ENCODE measurements at regions not wholly inside any gene's neighbourhood (a gene's known extent, or its start where the extent isn't known, plus 50 kb on each side); places are given as distances from the start of the nearest gene placed in this dataset.

DNA sequence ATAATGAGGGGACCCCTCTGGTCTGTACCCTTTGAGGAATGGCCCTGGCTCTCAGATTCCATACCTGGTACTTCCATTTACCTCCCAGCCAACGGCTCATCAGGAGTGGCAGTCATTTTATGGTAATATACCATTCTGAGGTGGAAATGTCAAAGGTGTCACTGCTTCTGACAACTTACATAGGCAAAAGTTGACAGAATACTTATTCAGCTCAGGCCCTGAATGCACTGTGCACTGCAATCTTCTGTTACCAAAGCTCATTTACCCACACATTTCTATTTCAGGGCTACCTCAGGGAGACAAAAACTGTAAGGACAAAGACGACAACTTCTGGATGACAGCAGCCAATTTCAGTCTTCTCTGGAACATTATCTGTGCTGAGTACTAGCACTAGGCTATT is 212.2 kb upstream of the TMEM260 start:
- TF ChIP-seq CTCF (IDR thresholded peaks at IDR 0.05): no peak
- ATAC-seq (ENCODE audit: insufficient number of reproducible peaks, low FRiP score, low read depth): no peak

DNA sequence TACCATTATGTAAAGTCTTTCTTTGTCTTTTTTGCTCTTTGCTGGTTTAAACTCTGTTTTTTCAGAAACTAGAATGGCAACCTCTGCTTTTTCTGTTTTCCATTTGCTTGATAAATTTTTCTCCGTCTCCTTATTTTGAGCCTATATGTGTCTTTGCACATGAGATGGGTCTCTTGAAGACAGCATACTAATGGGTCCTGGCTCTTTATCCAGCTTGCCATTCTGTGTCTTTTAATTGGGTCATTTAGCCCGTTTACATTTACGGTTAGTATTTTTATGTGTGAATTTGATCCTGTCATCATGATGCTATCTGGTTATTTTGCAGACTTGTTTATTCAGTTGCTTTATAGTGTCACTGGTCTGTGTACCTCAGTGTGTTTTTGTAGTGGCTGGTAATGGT is 207.9 kb upstream of the TMEM260 start:
- no peak for ATAC-seq (ENCODE audit: insufficient number of reproducible peaks, low FRiP score, low read depth)
- no peak for TF ChIP-seq CTCF (IDR thresholded peaks at IDR 0.05)

More for the DNA sequence above, 212.2 kb upstream of the TMEM260 start:
- Histone ChIP-seq H3K4me1 (ENCODE audit: control insufficient read depth in 1 of 2, low read depth in 2 of 2) (no peaks in the 10 kb centered on the region), H3K36me3 (no peaks in the 10 kb centered on the region), H3K27me3 (replicated peaks; ENCODE audit: insufficient read depth) (no peaks in the 10 kb centered on the region), H3K9me3 (peaks cover 7% of the 10 kb centered on the region), H3K27ac (no peak overlapping the region), H3K4me3 (no peak overlapping the region)
- DNase-seq (ENCODE audit: low spot score): no peak

DNA sequence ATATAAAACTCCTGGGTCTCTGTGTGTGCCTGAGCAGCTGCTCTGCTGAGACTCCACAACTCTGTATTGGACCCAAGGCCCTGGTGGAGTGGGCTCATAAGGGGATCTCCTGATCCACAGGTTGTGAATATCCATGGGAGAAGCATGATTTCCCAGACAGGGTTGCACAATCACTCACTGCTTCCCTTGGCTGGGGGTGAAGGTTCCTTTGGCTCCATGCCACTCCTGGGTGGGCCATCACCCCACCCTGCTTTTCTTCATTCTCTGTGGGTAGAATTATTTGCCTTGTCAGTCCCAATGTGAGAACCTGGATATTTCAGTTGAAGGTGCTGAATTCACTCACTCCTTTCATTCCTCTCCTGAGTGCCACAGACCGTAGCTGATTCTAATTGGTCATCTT is 205.2 kb upstream of the TMEM260 start:
- no peaks in the 10 kb centered on the region for H3K27me3 ChIP-seq (replicated peaks; ENCODE audit: insufficient read depth)
- DNase-seq (ENCODE audit: low spot score) (no peak), ATAC-seq (ENCODE audit: insufficient number of reproducible peaks, low FRiP score, low read depth) (no peak)
- no peak overlapping the region for H3K4me3 ChIP-seq
- H3K27ac ChIP-seq: no peak overlapping the region
- peaks cover 7% of the 10 kb centered on the region for H3K9me3 ChIP-seq
- TF ChIP-seq CTCF (IDR thresholded peaks at IDR 0.05): no peak
- H3K4me1 ChIP-seq (ENCODE audit: control insufficient read depth in 1 of 2, low read depth in 2 of 2): peaks cover 18 to 25% of the 10 kb centered on the region in 2 donors
- no peaks in the 10 kb centered on the region for H3K36me3 ChIP-seq

More for the DNA sequence above, 207.9 kb upstream of the TMEM260 start:
- Histone ChIP-seq H3K27me3 (replicated peaks; ENCODE audit: insufficient read depth) (no peaks in the 10 kb centered on the region), H3K9me3 (peaks cover 7% of the 10 kb centered on the region), H3K27ac (no peak overlapping the region), H3K4me1 (ENCODE audit: control insufficient read depth in 1 of 2, low read depth in 2 of 2) (peaks cover 0 to under 1% of the 10 kb centered on the region in 2 donors), H3K4me3 (no peak overlapping the region), H3K36me3 (no peaks in the 10 kb centered on the region)
- no peak for DNase-seq (ENCODE audit: low spot score)

DNA sequence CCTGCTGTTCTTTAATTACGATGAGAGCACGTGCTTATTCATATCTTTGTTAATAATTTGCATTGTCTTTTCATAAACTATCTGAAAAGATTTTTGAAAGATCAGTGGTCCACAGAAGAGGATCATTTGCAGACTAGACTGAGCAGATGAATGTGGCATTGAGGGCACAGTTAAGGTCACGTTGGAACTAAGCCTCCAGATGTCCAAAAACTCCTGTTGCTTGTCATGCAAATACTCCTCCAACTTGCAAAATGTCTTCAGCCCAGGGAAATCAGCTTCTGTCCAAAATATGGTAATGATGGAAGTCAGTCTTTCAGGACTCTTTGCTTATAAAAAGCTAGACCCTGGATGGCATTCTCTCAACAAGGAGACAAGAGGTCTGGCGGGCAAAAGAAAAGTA is 201.6 kb upstream of the TMEM260 start:
- no peak for TF ChIP-seq CTCF (IDR thresholded peaks at IDR 0.05)
- H3K4me3 ChIP-seq: peak overlapping the region; percentile 34
- DNase-seq (ENCODE audit: low spot score) (no peak), ATAC-seq (ENCODE audit: insufficient number of reproducible peaks, low FRiP score, low read depth) (no peak)
- H3K27me3 ChIP-seq (replicated peaks; ENCODE audit: insufficient read depth): no peaks in the 10 kb centered on the region
- H3K4me1 ChIP-seq (ENCODE audit: control insufficient read depth in 1 of 2, low read depth in 2 of 2): peaks cover 27 to 36% of the 10 kb centered on the region in 2 donors
- H3K27ac ChIP-seq: peak overlapping the region; percentile 75
- H3K36me3 ChIP-seq: no peaks in the 10 kb centered on the region
- H3K9me3 ChIP-seq: peaks cover 1% of the 10 kb centered on the region

DNA sequence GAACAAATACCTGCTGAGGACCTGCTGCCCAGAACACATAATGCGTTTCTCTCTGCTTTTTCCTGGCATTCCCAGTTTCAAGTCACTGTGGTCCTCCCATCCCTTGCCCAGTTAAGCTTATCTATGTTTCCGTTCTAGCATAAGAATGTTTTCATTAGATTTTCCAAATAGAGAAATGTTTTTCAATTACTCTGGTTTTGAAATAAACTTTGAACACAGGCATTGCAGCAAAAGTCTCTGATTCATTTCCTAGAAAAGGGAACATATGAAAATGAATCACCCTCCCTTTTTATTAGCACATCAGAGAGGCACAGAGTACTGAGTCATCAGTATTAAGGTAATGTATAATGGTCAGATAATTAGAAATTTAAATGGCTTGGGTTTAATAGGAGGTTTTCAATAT is 201.1 kb upstream of the TMEM260 start:
- H3K4me1 ChIP-seq (ENCODE audit: control insufficient read depth in 1 of 2, low read depth in 2 of 2): peaks cover 27 to 36% of the 10 kb centered on the region in 2 donors
- ATAC-seq (ENCODE audit: insufficient number of reproducible peaks, low FRiP score, low read depth) (peak; percentile 93), DNase-seq (ENCODE audit: low spot score) (no peak)
- TF ChIP-seq CTCF (IDR thresholded peaks at IDR 0.05): no peak
- no peaks in the 10 kb centered on the region for H3K36me3 ChIP-seq
- peaks cover 2% of the 10 kb centered on the region for H3K9me3 ChIP-seq
- H3K27ac ChIP-seq: peak overlapping the region; percentile 75 to 79
- H3K27me3 ChIP-seq (replicated peaks; ENCODE audit: insufficient read depth): no peaks in the 10 kb centered on the region
- peak overlapping the region; percentile 34 for H3K4me3 ChIP-seq
